Activated CD8-positive, alpha-beta T cell treated with anti-CD3 and anti-CD28 coated beads for 36 hours (primary cell): ENCODE measurements at regions not wholly inside any gene's neighbourhood (a gene's known extent, or its start where the extent isn't known, plus 50 kb on each side); places are given as distances from the start of the nearest gene placed in this dataset.

Experiments used
- ATAC-seq: fragments of 200-7000 bp; cut with Tn5 transposase; one replicate; pipeline ENCODE4 v1.10.0; 2021; ENCODE audit warnings: mild to moderate bottlenecking, moderate library complexity
- CTCF ChIA-PET: fragments of 350-600 bp; sonication (Branson Sonifier 250); formaldehyde crosslinking; loops from one replicate; lab custom pipeline; 2021; ENCODE audit warnings: antibody characterized with exemption; lab: Charles Lee
- POLR2A ChIA-PET: fragments of 350-600 bp; sonication (Branson Sonifier 250); formaldehyde crosslinking; loops from one replicate; lab custom pipeline; 2021; ENCODE audit warnings: antibody characterized with exemption; lab: Charles Lee
- DNase-seq: peaks from one replicate; pipeline ENCODE4 v3.0.0-alpha.2; 2020
- H3K27ac Mint-ChIP-seq: one replicate; pipeline ENCODE4 v1.8.0; 2021; ENCODE audit warnings: mild to moderate bottlenecking, mixed read lengths
- H3K27me3 Mint-ChIP-seq: one replicate; pipeline ENCODE4 v1.8.0; 2021; ENCODE audit warnings: mixed read lengths
- H3K36me3 Mint-ChIP-seq: one replicate; pipeline ENCODE4 v1.8.0; 2021; ENCODE audit warnings: low read depth, mixed read lengths
- H3K4me1 Mint-ChIP-seq: one replicate; pipeline ENCODE4 v1.8.0; 2021; ENCODE audit warnings: low read depth, mixed read lengths
- H3K4me3 Mint-ChIP-seq: one replicate; pipeline ENCODE4 v1.8.0; 2021; ENCODE audit warnings: mild to moderate bottlenecking, moderate library complexity, mixed read lengths
- H3K9me3 Mint-ChIP-seq: one replicate; pipeline ENCODE4 v1.8.0; 2021; ENCODE audit warnings: mixed read lengths
- CTCF ChIP-seq: fragments of 200-600 bp; IDR thresholded peaks from one replicate; pipeline ENCODE4 v1.8.0; 2022; ENCODE audit warnings: antibody characterized with exemption, mild to moderate bottlenecking
- intact Hi-C: fragments of 100-400 bp; cut with micrococcal nuclease; formaldehyde crosslinking; loops from one replicate; pipeline ENCODE4 v1.10.0; 2022

DNA sequence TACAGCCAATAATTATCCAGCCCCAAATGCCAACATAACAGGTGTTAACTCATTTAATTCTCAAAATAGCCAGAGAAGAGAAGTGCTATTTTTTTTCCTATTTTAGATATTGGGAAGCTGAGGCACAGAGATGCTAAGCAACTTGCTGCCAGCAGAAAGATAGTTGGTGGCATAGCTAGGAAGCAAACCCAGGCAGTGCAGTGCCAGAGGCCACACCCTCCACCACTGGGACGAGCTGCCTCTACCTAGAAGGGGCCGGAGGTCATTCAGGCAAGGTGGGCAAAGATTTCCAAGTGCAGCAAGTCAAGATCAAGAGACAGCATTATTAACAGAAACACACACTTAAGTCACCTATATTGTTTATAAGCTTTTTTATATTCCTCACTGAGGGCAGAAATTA is 654.1 kb downstream of the INHBA start:
- DNase-seq (no peak), ATAC-seq (no peak)
- ChIA-PET CTCF (no interaction called here), POLR2A (no interaction called here)
- Mint-ChIP-seq H3K27ac (no peak overlapping the region), H3K4me3 (no peak overlapping the region), H3K9me3 (peaks cover 2% of the 10 kb centered on the region), H3K4me1 (no peaks in the 10 kb centered on the region), H3K27me3 (no peaks in the 10 kb centered on the region), H3K36me3 (no peaks in the 10 kb centered on the region)
- intact Hi-C loops = no loop called here
- no peak for TF ChIP-seq CTCF

- ChIA-PET POLR2A (no interaction called here), CTCF (no interaction called here)
- ATAC-seq (no peak), DNase-seq (no peak)
- Mint-ChIP-seq H3K27ac (no peak overlapping the region), H3K27me3 (no peaks in the 10 kb centered on the region), H3K4me3 (no peak overlapping the region), H3K9me3 (peaks cover 5% of the 10 kb centered on the region), H3K36me3 (no peaks in the 10 kb centered on the region), H3K4me1 (no peaks in the 10 kb centered on the region)
- intact Hi-C loops = no loop called here
- no peak for TF ChIP-seq CTCF
Observed at GRCh38 chr7:41047789-41048191, 655.1 kb downstream of the INHBA start.

DNA sequence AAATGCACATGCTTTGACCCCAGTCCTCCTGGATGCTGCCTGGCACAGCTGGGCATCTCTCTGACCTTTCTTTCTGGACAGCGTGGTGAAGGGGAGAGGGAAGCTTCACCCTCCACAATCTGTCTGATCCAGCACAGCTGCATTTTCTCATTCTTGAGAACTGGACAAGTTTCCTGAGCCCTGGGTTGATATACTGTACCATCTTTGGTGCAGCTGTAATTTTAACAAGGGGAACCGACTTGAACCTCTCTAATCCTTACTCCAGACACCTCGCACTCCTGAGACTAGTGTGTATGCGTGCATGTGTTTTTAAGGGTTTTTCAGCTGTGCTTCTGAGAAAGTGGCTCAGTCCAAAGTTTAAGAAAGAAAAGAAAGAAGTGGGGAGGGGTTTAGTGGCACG is 655.7 kb downstream of the INHBA start:
- ATAC-seq (no peak), DNase-seq (no peak)
- intact Hi-C loops = no loop called here
- H3K4me1 Mint-ChIP-seq = no peaks in the 10 kb centered on the region
- H3K36me3 Mint-ChIP-seq = no peaks in the 10 kb centered on the region
- no peak overlapping the region for H3K27ac Mint-ChIP-seq
- CTCF ChIA-PET = no interaction called here
- no peak overlapping the region for H3K4me3 Mint-ChIP-seq
- POLR2A ChIA-PET = no interaction called here
- H3K9me3 Mint-ChIP-seq = peaks cover 6% of the 10 kb centered on the region
- no peaks in the 10 kb centered on the region for H3K27me3 Mint-ChIP-seq
- TF ChIP-seq CTCF = no peak

DNA sequence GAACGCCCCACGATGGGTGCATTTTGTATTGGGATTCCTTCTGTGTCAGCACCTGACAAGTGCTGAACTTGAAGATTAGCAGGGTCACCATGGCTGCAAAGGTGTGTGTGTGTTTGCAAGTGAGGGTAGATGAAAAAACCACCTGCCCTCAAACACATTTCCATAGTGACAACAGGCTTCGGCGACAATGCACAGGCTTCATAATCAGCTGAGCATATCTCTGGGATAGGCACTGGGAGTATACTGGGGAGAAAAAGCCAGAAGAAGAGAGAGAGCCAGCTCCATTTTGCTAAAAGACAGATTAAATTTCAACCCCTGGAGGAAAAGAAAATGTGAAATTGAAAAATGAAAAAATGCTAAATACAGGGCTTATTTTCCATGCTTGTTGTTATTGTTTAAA is 656.1 kb downstream of the INHBA start:
- no peak for TF ChIP-seq CTCF
- no peak overlapping the region for H3K27ac Mint-ChIP-seq
- ChIA-PET CTCF (no interaction called here), POLR2A (no interaction called here)
- DNase-seq (no peak), ATAC-seq (no peak)
- peaks cover 7% of the 10 kb centered on the region for H3K9me3 Mint-ChIP-seq
- no peaks in the 10 kb centered on the region for H3K4me1 Mint-ChIP-seq
- intact Hi-C loops = no loop called here
- no peaks in the 10 kb centered on the region for H3K36me3 Mint-ChIP-seq
- H3K27me3 Mint-ChIP-seq = no peaks in the 10 kb centered on the region
- H3K4me3 Mint-ChIP-seq = no peak overlapping the region

DNA sequence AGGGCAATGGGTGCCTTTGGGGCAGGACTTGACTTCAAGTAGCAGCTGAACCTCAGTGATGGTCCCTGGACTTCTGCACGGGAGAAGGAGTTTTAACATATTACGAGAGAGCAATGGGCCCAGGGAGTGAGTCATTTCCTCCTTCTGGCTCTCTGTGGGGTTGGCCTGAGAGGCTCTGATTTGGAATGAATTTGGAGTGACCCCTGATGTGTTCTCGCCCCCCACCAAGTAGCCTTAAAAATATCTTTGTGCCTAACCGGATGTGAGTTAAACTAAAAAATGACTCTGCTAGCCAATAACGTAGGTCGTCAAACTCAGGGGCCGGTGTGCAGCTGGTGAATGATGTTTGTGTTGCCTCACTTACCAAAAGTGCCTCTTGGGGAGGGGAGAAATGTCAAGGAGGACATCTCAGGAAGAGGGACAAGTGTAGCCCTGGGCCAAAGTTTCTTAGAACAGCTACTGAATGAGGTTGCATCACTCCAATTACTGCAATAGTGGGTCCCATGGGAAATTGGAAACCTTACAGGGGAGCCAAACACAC is 656.6 kb downstream of the INHBA start:
- H3K27me3 Mint-ChIP-seq = no peaks in the 10 kb centered on the region
- no peak overlapping the region for H3K27ac Mint-ChIP-seq
- intact Hi-C loops = no loop called here
- no peak for DNase-seq
- ATAC-seq = no peak
- ChIA-PET POLR2A (no interaction called here), CTCF (no interaction called here)
- H3K9me3 Mint-ChIP-seq = peaks cover 7% of the 10 kb centered on the region
- H3K36me3 Mint-ChIP-seq = no peaks in the 10 kb centered on the region
- H3K4me3 Mint-ChIP-seq = no peak overlapping the region
- no peak for TF ChIP-seq CTCF
- no peaks in the 10 kb centered on the region for H3K4me1 Mint-ChIP-seq
